Neural cell (in vitro differentiated cells): ENCODE measurements at regions not wholly inside any gene's neighbourhood (a gene's known extent, or its start where the extent isn't known, plus 50 kb on each side); places are given as distances from the start of the nearest gene placed in this dataset.

Source experiments
- H2AFZ ChIP-seq: fragments of 200-600, 300-800 bp; sonication (generic), shearing (Covaris generic); 2 replicates; pipeline ENCODE4 v1.6.0; 2014; ENCODE audit warnings: low read depth, mild to moderate bottlenecking, antibody characterized with exemption, low read length, moderate library complexity
- H3F3A ChIP-seq: fragments of 200-600 bp; shearing (Covaris generic); 2 replicates; pipeline ENCODE4 v1.6.1; 2016; ENCODE audit warnings: mild to moderate bottlenecking, moderate library complexity, mixed read lengths, antibody characterized with exemption, low read length; ENCODE audit not compliant: insufficient read depth, poor library complexity, severe bottlenecking
- H3K27ac ChIP-seq: fragments of 200-600, 300-800 bp; sonication (generic), shearing (Covaris generic); 2 replicates; pipeline ENCODE4 v1.5.1; 2014; ENCODE audit warnings: mild to moderate bottlenecking, low read length, moderate library complexity
- H3K27me3 ChIP-seq: fragments of 300-800, 200-600 bp; sonication (generic), shearing (Covaris generic); 2 replicates; pipeline ENCODE4 v1.6.0; 2014; ENCODE audit warnings: mild to moderate bottlenecking, low read depth, low read length, moderate library complexity; ENCODE audit not compliant: insufficient read depth
- H3K36me3 ChIP-seq: fragments of 300-800, 200-600 bp; sonication (generic), shearing (Covaris generic); 2 replicates; pipeline ENCODE4 v1.5.1; 2014; ENCODE audit warnings: mild to moderate bottlenecking, antibody characterized with exemption, low read length, moderate library complexity; ENCODE audit not compliant: insufficient read depth
- H3K4me2 ChIP-seq: fragments of 300-800, 200-600 bp; sonication (generic), shearing (Covaris generic); 2 replicates; pipeline ENCODE4 v1.6.0; 2014; ENCODE audit warnings: mild to moderate bottlenecking, low read length
- H3K4me3 ChIP-seq: fragments of 300-800, 200-600 bp; sonication (generic), shearing (Covaris generic); 2 replicates; pipeline ENCODE4 v1.5.1; 2014; ENCODE audit warnings: mild to moderate bottlenecking, low read length, moderate library complexity
- H3K79me2 ChIP-seq: fragments of 200-600 bp; shearing (Covaris generic); replicated peaks from 2 replicates; pipeline ENCODE4 v1.6.0; 2014; ENCODE audit warnings: mild to moderate bottlenecking, low read length, moderate library complexity; ENCODE audit not compliant: insufficient read depth
- H3K9ac ChIP-seq: fragments of 300-800, 200-600 bp; sonication (generic), shearing (Covaris generic); 2 replicates; pipeline ENCODE4 v1.6.1; 2016; ENCODE audit warnings: mild to moderate bottlenecking, low read length, mixed read lengths
- H3K9me2 ChIP-seq: fragments of 200-600 bp; shearing (Covaris generic); 2 replicates; pipeline ENCODE4 v1.6.1; 2016; ENCODE audit warnings: mild to moderate bottlenecking, low read length, mixed read lengths; ENCODE audit not compliant: insufficient read depth
- H3K9me3 ChIP-seq: fragments of 200-600, 300-800 bp; sonication (generic), shearing (Covaris generic); 2 replicates; pipeline ENCODE4 v1.6.1; 2016; ENCODE audit warnings: mild to moderate bottlenecking, mixed run types, low read length, moderate library complexity, mixed read lengths
- H4K20me1 ChIP-seq: fragments of 200-600 bp; shearing (Covaris generic); 2 replicates; pipeline ENCODE4 v1.6.1; 2016; ENCODE audit warnings: mild to moderate bottlenecking, mixed run types; ENCODE audit not compliant: insufficient read depth
- CTCF ChIP-seq: fragments of 450-650 bp; IDR thresholded peaks from 2 replicates; pipeline ENCODE4 v1.5.1; 2014; ENCODE audit warnings: antibody characterized with exemption, mild to moderate bottlenecking, moderate library complexity; ENCODE audit not compliant: poor library complexity, severe bottlenecking
- EP300 ChIP-seq: fragments of 450-650 bp; conservative IDR thresholded peaks from 2 replicates; pipeline ENCODE4 v1.6.1; 2014; ENCODE audit warnings: antibody characterized with exemption, mild to moderate bottlenecking, moderate library complexity; ENCODE audit not compliant: poor library complexity, severe bottlenecking
- EZH2 ChIP-seq: fragments of 200-600, 300-800 bp; shearing (Covaris generic), sonication (generic); IDR thresholded peaks from 2 replicates; pipeline ENCODE4 v1.6.1; 2014; ENCODE audit warnings: antibody characterized with exemption, low read length, borderline replicate concordance, mild to moderate bottlenecking; ENCODE audit not compliant: insufficient read depth, poor library complexity, severe bottlenecking
- MXI1 ChIP-seq: fragments of 450-650 bp; conservative IDR thresholded peaks from 2 replicates; pipeline ENCODE4 v1.6.1; 2014; ENCODE audit warnings: antibody characterized with exemption, mild to moderate bottlenecking; ENCODE audit not compliant: poor library complexity, severe bottlenecking
- POLR2AphosphoS5 ChIP-seq: IDR thresholded peaks from 2 replicates; pipeline ENCODE4 v1.6.1; 2012
- RAD21 ChIP-seq: fragments of 450-650 bp; conservative IDR thresholded peaks from 2 replicates; pipeline ENCODE4 v1.6.1; 2014; ENCODE audit warnings: antibody characterized with exemption, mild to moderate bottlenecking, moderate library complexity
- REST ChIP-seq: IDR thresholded peaks from 2 replicates; pipeline ENCODE4 v1.6.1; 2012; ENCODE audit warnings: borderline replicate concordance
- SMC3 ChIP-seq: fragments of 450-650 bp; conservative IDR thresholded peaks from 2 replicates; pipeline ENCODE4 v1.6.1; 2014; ENCODE audit warnings: antibody characterized with exemption, mild to moderate bottlenecking, moderate library complexity; ENCODE audit not compliant: poor library complexity
- TAF1 ChIP-seq: IDR thresholded peaks from 2 replicates; pipeline ENCODE4 v1.6.1; 2012; ENCODE audit warnings: low read depth

- TF ChIP-seq MXI1, result no peak
- TF ChIP-seq POLR2AphosphoS5, result no peak
- no peak for TF ChIP-seq REST
- no peak for TF ChIP-seq SMC3
- no peak for TF ChIP-seq RAD21
- TF ChIP-seq CTCF, result no peak
- no peak for TF ChIP-seq EP300
- no peak for TF ChIP-seq EZH2
- TF ChIP-seq TAF1, result no peak
- Histone ChIP-seq H3K9me2 (no peaks in the 10 kb centered on the region), H3K36me3 (no peaks in the 10 kb centered on the region), H3K4me2 (no peak overlapping the region), H3K79me2 (no peaks in the 10 kb centered on the region), H3K9ac (no peak overlapping the region), H2AFZ (no peak overlapping the region), H3K27ac (no peak overlapping the region), H3K27me3 (no peaks in the 10 kb centered on the region), H4K20me1 (no peaks in the 10 kb centered on the region), H3F3A (no peaks in the 10 kb centered on the region), H3K9me3 (no peaks in the 10 kb centered on the region), H3K4me3 (no peak overlapping the region)
Observed at GRCh38 chr5:68114378-68115040, 101.0 kb upstream of the PIK3R1 start.

- Histone ChIP-seq H3K4me2 (no peak overlapping the region), H3K9me3 (no peaks in the 10 kb centered on the region), H3K4me3 (no peak overlapping the region), H3K79me2 (no peaks in the 10 kb centered on the region), H2AFZ (no peak overlapping the region), H3K27ac (no peak overlapping the region), H3K36me3 (no peaks in the 10 kb centered on the region), H3K9me2 (no peaks in the 10 kb centered on the region), H3F3A (no peaks in the 10 kb centered on the region), H3K9ac (no peak overlapping the region), H4K20me1 (no peaks in the 10 kb centered on the region), H3K27me3 (no peaks in the 10 kb centered on the region)
- TF ChIP-seq MXI1 (no peak), EP300 (no peak), POLR2AphosphoS5 (no peak), TAF1 (no peak), CTCF (no peak), SMC3 (no peak), EZH2 (no peak), RAD21 (no peak), REST (no peak)
Observed at GRCh38 chr5:68112658-68113057, 102.9 kb upstream of the PIK3R1 start.
